B cell (primary cell): ENCODE measurements at regions not wholly inside any gene's neighbourhood (a gene's known extent, or its start where the extent isn't known, plus 50 kb on each side); places are given as distances from the start of the nearest gene placed in this dataset.

Experiments
- ATAC-seq: fragments of 200-7000 bp; cut with Tn5 transposase; one replicate; pipeline ENCODE4 v1.10.0; 2021; ENCODE audit warnings: low read depth, mild to moderate bottlenecking, moderate number of reproducible peaks, moderate library complexity
- CTCF ChIA-PET: fragments of 350-600 bp; sonication (Branson Sonifier 250); formaldehyde crosslinking; loops from one replicate; lab custom pipeline; 2021; ENCODE audit warnings: antibody characterized with exemption, inconsistent platforms; lab: Charles Lee
- POLR2A ChIA-PET: fragments of 350-600 bp; sonication (Branson Sonifier 250); formaldehyde crosslinking; loops from one replicate; lab custom pipeline; 2021; ENCODE audit warnings: antibody characterized with exemption; lab: Charles Lee
- DNase-seq: peaks from one replicate; pipeline ENCODE4 v3.0.0; 2013
- H2AFZ ChIP-seq: 2 replicates; pipeline ENCODE4 v1.6.1; 2012; ENCODE audit warnings: mild to moderate bottlenecking, low read depth, low read length; ENCODE audit not compliant: insufficient read depth, poor library complexity, severe bottlenecking
- H3K27ac ChIP-seq, 2 donors: 1 replicate in 1 of 2; 2 replicates in 1 of 2; pipeline ENCODE4 v1.5.1; 2012 to 2013; ENCODE audit warnings: low read length in 2 of 2, mild to moderate bottlenecking in 2 of 2, moderate library complexity in 1 of 2
- H3K27me3 ChIP-seq, 4 experiments: fragments of 200-600 bp in 1 of 4; sonication (generic) in 1 of 4; replicated peaks in 1 of 4; 1 replicate in 2 of 4; 2 replicates in 2 of 4; pipeline versions ENCODE4 v1.6.1 to v1.7.0; 2013 to 2016; ENCODE audit warnings: low read length in 3 of 4, mild to moderate bottlenecking in 2 of 4, mixed read lengths in 1 of 4, moderate library complexity in 1 of 4; ENCODE audit not compliant: insufficient read depth in 4 of 4, control insufficient read depth in 3 of 4; ENCODE audit errors: control extremely low read depth in 1 of 4
- H3K36me3 ChIP-seq, 2 experiments: replicated peaks in 1 of 2; 1 replicate in 1 of 2; 2 replicates in 1 of 2; pipeline versions ENCODE4 v1.6.1 to v1.7.1; 2013; ENCODE audit warnings: low read length in 1 of 2; ENCODE audit not compliant: insufficient read depth in 2 of 2, control insufficient read depth in 1 of 2; ENCODE audit errors: control extremely low read depth in 1 of 2, extremely low read depth in 1 of 2
- H3K4me1 ChIP-seq, 2 donors: fragments of 200-600 bp in 1 of 2; sonication (generic) in 1 of 2; 1 replicate in 1 of 2; 2 replicates in 1 of 2; pipeline versions ENCODE4 v1.5.1 to v1.6.1; 2013 to 2017; ENCODE audit warnings: low read length in 2 of 2; ENCODE audit not compliant: control insufficient read depth in 2 of 2, insufficient read depth in 2 of 2
- H3K4me2 ChIP-seq: replicated peaks from 2 replicates; pipeline ENCODE3; 2012; ENCODE audit warnings: mild to moderate bottlenecking, low read depth, low read length; ENCODE audit not compliant: poor library complexity, severe bottlenecking
- H3K4me3 ChIP-seq, 5 experiments: fragments of 200-600 bp in 1 of 5; sonication (generic) in 1 of 5; 1 replicate in 3 of 5; 2 replicates in 2 of 5; pipeline versions ENCODE4 v1.5.1 to v1.7.0; 2011 to 2016; ENCODE audit warnings: low read length in 4 of 5, mild to moderate bottlenecking in 4 of 5, low read depth in 2 of 5, control low read depth in 1 of 5, moderate library complexity in 1 of 5; ENCODE audit not compliant: insufficient read depth in 1 of 5; ENCODE audit errors: control extremely low read depth in 1 of 5, extremely low read depth in 1 of 5
- H3K79me2 ChIP-seq: fragments of 200-600 bp; sonication (generic); one replicate; pipeline ENCODE4 v1.6.0; 2016; ENCODE audit warnings: low read length; ENCODE audit not compliant: control insufficient read depth, insufficient read depth
- H3K9ac ChIP-seq: fragments of 200-600 bp; sonication (generic); 2 replicates; pipeline ENCODE4 v1.6.1; 2017; ENCODE audit warnings: mild to moderate bottlenecking, low read length, moderate library complexity
- H3K9me3 ChIP-seq, 3 donors: one replicate each; pipeline versions ENCODE4 v1.6.1 to v1.7.1; 2013; ENCODE audit warnings: low read length in 2 of 3; ENCODE audit not compliant: control insufficient read depth in 2 of 3, insufficient read depth in 1 of 3; ENCODE audit errors: control extremely low read depth in 1 of 3
- H4K20me1 ChIP-seq: 2 replicates; pipeline ENCODE4 v1.6.0; 2012; ENCODE audit warnings: mild to moderate bottlenecking, low read length; ENCODE audit not compliant: insufficient read depth, control insufficient read depth, poor library complexity, severe bottlenecking
- H3K27ac Mint-ChIP-seq: one replicate; pipeline ENCODE4 v1.8.0; 2021; ENCODE audit warnings: mixed read lengths
- H3K27me3 Mint-ChIP-seq: one replicate; pipeline ENCODE4 v1.8.0; 2021; ENCODE audit warnings: mixed read lengths
- H3K4me1 Mint-ChIP-seq: one replicate; pipeline ENCODE4 v1.8.0; 2021; ENCODE audit warnings: mixed read lengths
- H3K4me3 Mint-ChIP-seq: one replicate; pipeline ENCODE4 v1.8.0; 2021; ENCODE audit warnings: mixed read lengths
- H3K9me3 Mint-ChIP-seq: one replicate; pipeline ENCODE4 v1.8.0; 2022; ENCODE audit warnings: mixed read lengths; ENCODE audit not compliant: insufficient read depth
- CTCF ChIP-seq: fragments of 200-600 bp; IDR thresholded peaks from one replicate; pipeline ENCODE4 v1.8.0; 2022; ENCODE audit warnings: antibody characterized with exemption, mild to moderate bottlenecking
- EZH2 ChIP-seq: IDR thresholded peaks from 2 replicates; pipeline ENCODE4 v1.6.1; 2012; ENCODE audit warnings: borderline replicate concordance, low read depth, mild to moderate bottlenecking, moderate library complexity, low read length; ENCODE audit not compliant: insufficient read depth, poor library complexity, severe bottlenecking
- WGBS: methylation state at CpG from one replicate; pipeline ENCODE4 v1.1.5; 2013; ENCODE audit warnings: missing lambda C conversion rate; ENCODE audit not compliant: insufficient coverage; 5-methylcytosine and 5-hydroxymethylcytosine counted together
- intact Hi-C: fragments of 100-400 bp; cut with micrococcal nuclease; formaldehyde crosslinking; loops from one replicate; pipeline ENCODE4 v1.10.0; 2022

DNA sequence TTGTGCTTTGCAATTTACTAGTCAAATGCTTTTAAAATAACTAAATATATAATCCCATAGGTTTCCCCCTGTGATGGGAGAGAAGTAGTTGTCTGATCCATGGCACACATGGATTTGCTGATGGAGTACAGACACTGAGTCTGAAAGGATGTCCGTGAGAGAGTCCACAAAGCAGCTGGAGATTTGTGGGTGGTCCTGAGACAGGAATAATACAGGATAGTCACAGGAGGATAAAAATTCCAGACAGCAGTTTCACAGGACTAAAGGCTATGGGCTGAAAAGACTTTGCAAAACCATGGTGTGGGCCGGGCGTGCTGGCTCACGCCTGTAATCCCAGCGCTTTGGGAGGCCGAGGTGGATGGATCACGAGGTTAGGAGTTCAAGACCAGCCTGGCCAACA lies 58.7 kb upstream of the ZFR start:
- Histone ChIP-seq H4K20me1 (no peaks in the 10 kb centered on the region), H3K36me3 (no peaks in the 10 kb centered on the region), H3K27me3 (peaks cover 0 to 29% (median 12%) of the 10 kb centered on the region in 4 experiments), H3K27ac (no peak overlapping the region), H2AFZ (no peak overlapping the region), H3K9ac (no peak overlapping the region), H3K4me1 (peaks cover 11 to 14% of the 10 kb centered on the region in 2 donors), H3K9me3 (no peaks in the 10 kb centered on the region), H3K4me3 (no peak overlapping the region), H3K79me2 (no peaks in the 10 kb centered on the region), H3K4me2 (no peak overlapping the region)
- Mint-ChIP-seq H3K27me3 (peaks cover 57% of the 10 kb centered on the region), H3K9me3 (no peaks in the 10 kb centered on the region), H3K27ac (no peak overlapping the region), H3K4me3 (no peak overlapping the region), H3K4me1 (peaks cover 19% of the 10 kb centered on the region)
- DNase-seq: no peak
- intact Hi-C loops: no loop called here
- ATAC-seq: no peak
- ChIA-PET CTCF (interaction anchor here (1.1 to 1.6 kb wide), 2 partner anchors 14 to 87 kb away, joined by 3 read pairs; no protein-coding TSS in a partner anchor), POLR2A (no interaction called here)
- 93% methylated on average over 1 of the region's 7 CpGs for WGBS
- no peak for TF ChIP-seq EZH2
- no peak for TF ChIP-seq CTCF

- Histone ChIP-seq H3K9me3 (no peaks in the 10 kb centered on the region), H3K4me2 (no peak overlapping the region), H3K4me1 (peaks cover 11 to 14% of the 10 kb centered on the region in 2 donors), H3K27me3 (peaks cover 0 to 37% (median 14%) of the 10 kb centered on the region in 4 experiments), H3K9ac (no peak overlapping the region), H3K36me3 (no peaks in the 10 kb centered on the region), H4K20me1 (no peaks in the 10 kb centered on the region), H2AFZ (no peak overlapping the region), H3K79me2 (no peaks in the 10 kb centered on the region), H3K4me3 (no peak overlapping the region), H3K27ac (no peak overlapping the region)
- peaks cover 19% of the 10 kb centered on the region for H3K4me1 Mint-ChIP-seq
- no peak for DNase-seq
- peaks cover 56% of the 10 kb centered on the region for H3K27me3 Mint-ChIP-seq
- ATAC-seq: no peak
- ChIA-PET POLR2A (no interaction called here), CTCF (interaction anchor here (0.5 to 1.0 kb wide), 2 partner anchors 12 to 72 kb away, joined by 3 read pairs; no protein-coding TSS in a partner anchor)
- WGBS: 96% methylated on average over 11 of the region's 16 CpGs
- intact Hi-C loops: no loop called here
- no peaks in the 10 kb centered on the region for H3K9me3 Mint-ChIP-seq
- no peak overlapping the region for H3K4me3 Mint-ChIP-seq
- no peak overlapping the region for H3K27ac Mint-ChIP-seq
- TF ChIP-seq EZH2 (no peak), CTCF (no peak)
Measured at GRCh38 chr5:32501071-32502002, 56.8 kb upstream of the ZFR start.
